Uterus (tissue), 3 donors: ENCODE measurements at regions not wholly inside any gene's neighbourhood (a gene's known extent, or its start where the extent isn't known, plus 50 kb on each side); places are given as distances from the start of the nearest gene placed in this dataset.

Experiments
- DNase-seq, 2 donors: peaks; one replicate each; pipeline ENCODE4 v3.0.0-alpha.2; 2019 to 2020
- H3K27ac ChIP-seq, 2 donors: fragments of 200-600 bp; sonication (generic); 1 replicate in 1 of 2; 2 replicates in 1 of 2; pipeline ENCODE4 v1.5.1; 2016 to 2018
- H3K27me3 ChIP-seq, 2 donors: fragments of 200-600 bp; sonication (generic); one replicate each; pipeline ENCODE4 v1.5.1; 2018 to 2019; ENCODE audit warnings: control low read depth in 1 of 2
- H3K36me3 ChIP-seq, 2 donors: fragments of 200-600 bp; sonication (generic); one replicate each; pipeline ENCODE4 v1.5.1; 2019; ENCODE audit warnings: control low read depth in 1 of 2
- H3K4me1 ChIP-seq, 2 donors: fragments of 200-600 bp; sonication (generic); one replicate each; pipeline ENCODE4 v1.5.1; 2018 to 2019; ENCODE audit warnings: control low read depth in 1 of 2
- H3K4me3 ChIP-seq, 2 donors: fragments of 200-600 bp; sonication (generic); 1 replicate in 1 of 2; 2 replicates in 1 of 2; pipeline ENCODE4 v1.5.1; 2018 to 2019; ENCODE audit warnings: mild to moderate bottlenecking in 1 of 2
- H3K9me3 ChIP-seq, 2 donors: fragments of 200-600 bp; sonication (generic); one replicate each; pipeline ENCODE4 v1.5.1; 2019; ENCODE audit warnings: control low read depth in 1 of 2
- CTCF ChIP-seq, 4 experiments: fragments of 200-600 bp in 2 of 4; fragments of 450-650 bp in 2 of 4; sonication (generic) in 2 of 4; IDR thresholded peaks; one replicate each; pipeline ENCODE4 v1.5.1; 2016 to 2019; ENCODE audit warnings: antibody characterized with exemption in 4 of 4, mild to moderate bottlenecking in 2 of 4, moderate library complexity in 1 of 4
- POLR2A ChIP-seq, 2 donors: fragments of 450-650 bp; IDR thresholded peaks; one replicate each; pipeline ENCODE4 v1.6.1; 2016; ENCODE audit warnings: antibody characterized with exemption in 2 of 2, mild to moderate bottlenecking in 1 of 2, moderate library complexity in 1 of 2
- intact Hi-C: fragments of 100-400 bp; cut with DNase I; formaldehyde crosslinking; loops from one replicate; pipeline ENCODE4 v1.15.1; 2023; ENCODE audit warnings: low total_unique reads
- donor health status: DM: yes; HTN: yes; CAD: no.

GRCh38 chr1:67979532-67979931 is 70.9 kb downstream of the DIRAS3 start:
- TF ChIP-seq CTCF (IDR thresholded peaks at IDR 0.05) (no peak), POLR2A (IDR thresholded peaks at IDR 0.05) (no peak)
- H3K27me3 ChIP-seq, result no peaks in the 10 kb centered on the region
- intact Hi-C loops, result no loop called here
- H3K27ac ChIP-seq, result no peak overlapping the region
- no peak overlapping the region for H3K4me3 ChIP-seq
- no peaks in the 10 kb centered on the region for H3K36me3 ChIP-seq
- H3K4me1 ChIP-seq, result no peaks in the 10 kb centered on the region
- H3K9me3 ChIP-seq, result no peaks in the 10 kb centered on the region
- DNase-seq, result no peak

- intact Hi-C loops, result no loop called here
- Histone ChIP-seq H3K36me3 (no peaks in the 10 kb centered on the region), H3K27me3 (no peaks in the 10 kb centered on the region), H3K9me3 (no peaks in the 10 kb centered on the region), H3K27ac (no peak overlapping the region), H3K4me1 (no peaks in the 10 kb centered on the region), H3K4me3 (no peak overlapping the region)
- no peak for DNase-seq
- TF ChIP-seq POLR2A (IDR thresholded peaks at IDR 0.05) (no peak), CTCF (IDR thresholded peaks at IDR 0.05) (no peak)
These were observed 71.4 kb downstream of the DIRAS3 start for GRCh38 chr1:67978890-67979516.

DNA sequence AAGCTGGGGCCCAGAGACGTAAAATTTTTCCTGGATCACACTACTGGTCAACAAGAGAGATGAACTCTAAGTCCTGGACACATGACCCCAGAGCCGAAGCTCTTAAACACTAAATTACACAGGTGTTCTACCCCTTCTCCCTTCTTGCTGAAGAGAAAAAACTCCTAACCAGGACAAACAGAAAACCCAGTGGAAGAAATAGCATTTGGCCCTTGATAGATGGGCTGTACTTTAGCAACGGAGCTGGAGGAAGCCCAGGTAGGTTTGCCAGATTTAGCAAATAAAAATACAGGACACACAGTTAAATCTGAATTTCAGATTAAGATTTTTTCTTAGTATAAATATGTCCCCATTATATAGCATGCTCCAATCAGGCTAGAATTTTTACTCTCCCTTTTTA is 72.7 kb downstream of the DIRAS3 start:
- Histone ChIP-seq H3K27ac (no peak overlapping the region), H3K4me1 (no peaks in the 10 kb centered on the region), H3K9me3 (no peaks in the 10 kb centered on the region), H3K36me3 (no peaks in the 10 kb centered on the region), H3K4me3 (no peak overlapping the region), H3K27me3 (no peaks in the 10 kb centered on the region)
- intact Hi-C loops, result no loop called here
- TF ChIP-seq CTCF (IDR thresholded peaks at IDR 0.05), result no peak
- no peak for TF ChIP-seq POLR2A (IDR thresholded peaks at IDR 0.05)
- no peak for DNase-seq

DNA sequence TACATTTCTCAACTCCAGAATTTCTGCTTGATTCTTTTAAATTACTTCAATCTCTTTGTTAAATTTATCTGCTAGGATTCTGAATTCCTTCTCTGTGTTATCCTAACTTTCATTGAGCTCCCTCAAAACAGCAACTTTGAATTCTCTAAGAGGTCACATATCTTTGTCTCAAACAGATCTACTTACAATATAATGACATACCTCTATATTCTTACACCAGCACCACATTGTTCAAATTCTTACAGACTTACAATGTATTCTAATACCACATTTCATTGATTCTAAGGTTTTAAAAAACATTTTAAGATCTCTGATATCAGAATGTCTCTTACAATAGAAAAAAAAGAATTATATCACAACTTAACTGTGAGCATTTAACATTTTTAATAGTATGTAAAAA is 77.4 kb downstream of the DIRAS3 start:
- H3K4me3 ChIP-seq, result no peak overlapping the region
- intact Hi-C loops, result no loop called here

DNA sequence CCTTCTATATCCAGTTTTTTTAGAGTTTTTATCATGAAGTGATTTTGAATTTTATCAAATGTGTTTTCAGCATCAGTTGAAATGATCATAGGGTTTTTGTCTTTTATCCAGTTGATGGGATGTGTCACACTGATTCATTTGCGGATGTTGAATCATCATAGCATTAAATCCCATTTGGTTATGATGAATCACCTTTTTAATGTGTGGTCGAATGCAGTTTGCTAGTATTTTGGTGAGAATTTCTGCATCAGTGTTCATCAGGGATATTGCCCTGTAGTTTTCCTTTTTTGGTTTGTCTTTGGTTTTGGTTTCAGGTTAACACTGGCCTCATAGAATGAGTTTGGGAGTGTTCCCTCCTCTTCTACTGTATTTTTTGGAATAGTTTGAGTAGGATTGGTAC is 80.3 kb downstream of the DIRAS3 start:
- H3K9me3 ChIP-seq, result no peaks in the 10 kb centered on the region
- intact Hi-C loops, result no loop called here
- TF ChIP-seq POLR2A (IDR thresholded peaks at IDR 0.05) (no peak), CTCF (IDR thresholded peaks at IDR 0.05) (no peak)
- DNase-seq, result no peak
- H3K4me1 ChIP-seq, result no peaks in the 10 kb centered on the region
- H3K36me3 ChIP-seq, result no peaks in the 10 kb centered on the region
- no peak overlapping the region for H3K27ac ChIP-seq
- no peaks in the 10 kb centered on the region for H3K27me3 ChIP-seq
- no peak overlapping the region for H3K4me3 ChIP-seq

More for the DNA sequence above, 77.4 kb downstream of the DIRAS3 start:
- no peaks in the 10 kb centered on the region for H3K36me3 ChIP-seq
- H3K27ac ChIP-seq, result no peak overlapping the region
- H3K4me1 ChIP-seq, result no peaks in the 10 kb centered on the region
- DNase-seq, result no peak
- H3K9me3 ChIP-seq, result no peaks in the 10 kb centered on the region
- TF ChIP-seq CTCF (IDR thresholded peaks at IDR 0.05), result no peak
- TF ChIP-seq POLR2A (IDR thresholded peaks at IDR 0.05), result no peak
- H3K27me3 ChIP-seq, result no peaks in the 10 kb centered on the region
